Fibroblast of skin of left quadriceps (primary cell): ENCODE measurements at regions not wholly inside any gene's neighbourhood (a gene's known extent, or its start where the extent isn't known, plus 50 kb on each side); places are given as distances from the start of the nearest gene placed in this dataset.

Experiments used
- DNase-seq, 2 experiments: peaks; one replicate each; pipeline ENCODE4 v3.0.0-alpha.2; 2013; ENCODE audit warnings: low read depth in 2 of 2

GRCh38 chr13:40479196-40479845 is 187.1 kb downstream of the FOXO1 start:
- no peak for DNase-seq

DNA sequence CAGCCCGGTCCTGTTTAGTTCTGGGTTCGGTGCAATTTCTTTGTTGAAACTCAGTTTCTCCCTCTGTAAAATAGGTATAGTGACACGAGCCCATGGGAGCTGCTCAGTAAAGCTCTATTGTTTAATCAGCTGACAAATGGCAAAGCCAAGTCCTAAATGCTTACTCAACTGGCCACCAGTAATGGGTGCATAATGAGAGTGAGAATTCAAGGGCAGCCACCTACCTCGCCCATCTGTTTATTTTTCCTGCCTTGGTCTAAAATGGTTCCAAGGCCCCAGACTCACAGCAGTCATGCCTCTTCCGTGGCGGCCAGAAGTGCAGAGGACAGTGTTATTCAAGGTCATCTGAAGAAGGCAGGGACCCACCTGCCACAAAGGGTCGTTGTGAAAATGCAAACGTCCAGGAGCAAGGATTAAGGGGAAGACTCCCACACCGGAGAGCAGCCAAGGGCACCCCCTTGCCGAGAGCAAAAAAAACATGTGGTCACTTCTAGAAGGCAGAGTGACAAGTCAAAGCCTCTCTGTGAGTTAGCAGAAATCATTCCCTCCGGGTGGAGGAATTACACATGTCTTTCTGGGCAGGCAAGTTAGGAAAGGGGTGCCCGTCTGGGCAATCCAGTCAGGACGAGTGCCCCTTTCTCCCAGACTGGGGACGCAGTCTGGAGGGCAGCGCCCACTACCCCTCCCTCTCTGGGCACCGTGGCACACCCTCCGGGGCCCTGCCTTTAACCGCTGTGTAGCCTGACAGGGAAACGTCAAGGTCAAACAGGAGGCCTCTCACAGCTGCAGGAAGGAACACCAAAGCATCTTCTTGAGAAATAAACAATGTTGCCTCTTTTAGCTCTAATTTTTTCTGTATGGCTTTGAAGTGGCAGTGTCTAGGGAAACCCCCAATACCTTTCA is 186.2 kb downstream of the FOXO1 start:
- DNase-seq: no peak

GRCh38 chr13:40480915-40481516 is 185.4 kb downstream of the FOXO1 start:
- DNase-seq: no peak

- DNase-seq: no peak
These were observed 182.8 kb downstream of the FOXO1 start for GRCh38 chr13:40483601-40484000.

DNA sequence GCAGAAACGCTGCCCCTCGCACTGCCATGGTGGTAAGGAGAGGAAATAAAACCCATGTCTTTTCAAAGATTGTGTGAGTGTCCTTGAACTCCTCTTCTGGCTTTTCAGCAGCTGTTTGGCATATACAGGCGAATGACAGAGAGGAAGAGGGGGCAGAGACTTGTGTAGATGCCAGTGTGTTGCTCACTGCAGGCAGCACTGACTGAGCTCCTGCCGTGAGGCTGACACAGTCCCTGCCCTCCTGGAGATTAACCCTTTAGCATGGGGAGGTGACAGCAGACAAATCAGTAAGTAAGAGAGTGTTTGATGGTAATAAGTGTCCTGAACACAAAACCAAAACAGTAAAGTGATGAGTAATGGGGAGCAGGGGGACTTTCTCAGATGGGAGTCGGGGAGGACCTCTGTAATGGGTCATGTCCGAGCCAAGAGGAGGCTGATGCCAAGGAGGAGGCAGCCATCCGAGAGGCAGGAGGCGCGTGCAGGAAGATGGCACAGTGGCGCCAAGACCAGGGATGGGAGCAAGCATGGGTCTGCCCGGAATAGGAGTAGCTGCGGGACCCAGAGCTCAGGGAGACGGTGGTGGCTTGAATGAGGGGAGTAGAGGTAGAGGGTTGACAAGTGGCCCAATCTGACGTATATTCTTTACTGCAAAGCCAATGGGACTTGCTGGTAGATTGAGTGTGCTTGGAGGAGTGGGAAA is 182.2 kb downstream of the FOXO1 start:
- no peak for DNase-seq

- DNase-seq: no peak
These were observed 181.5 kb downstream of the FOXO1 start for GRCh38 chr13:40484974-40485373.

DNA sequence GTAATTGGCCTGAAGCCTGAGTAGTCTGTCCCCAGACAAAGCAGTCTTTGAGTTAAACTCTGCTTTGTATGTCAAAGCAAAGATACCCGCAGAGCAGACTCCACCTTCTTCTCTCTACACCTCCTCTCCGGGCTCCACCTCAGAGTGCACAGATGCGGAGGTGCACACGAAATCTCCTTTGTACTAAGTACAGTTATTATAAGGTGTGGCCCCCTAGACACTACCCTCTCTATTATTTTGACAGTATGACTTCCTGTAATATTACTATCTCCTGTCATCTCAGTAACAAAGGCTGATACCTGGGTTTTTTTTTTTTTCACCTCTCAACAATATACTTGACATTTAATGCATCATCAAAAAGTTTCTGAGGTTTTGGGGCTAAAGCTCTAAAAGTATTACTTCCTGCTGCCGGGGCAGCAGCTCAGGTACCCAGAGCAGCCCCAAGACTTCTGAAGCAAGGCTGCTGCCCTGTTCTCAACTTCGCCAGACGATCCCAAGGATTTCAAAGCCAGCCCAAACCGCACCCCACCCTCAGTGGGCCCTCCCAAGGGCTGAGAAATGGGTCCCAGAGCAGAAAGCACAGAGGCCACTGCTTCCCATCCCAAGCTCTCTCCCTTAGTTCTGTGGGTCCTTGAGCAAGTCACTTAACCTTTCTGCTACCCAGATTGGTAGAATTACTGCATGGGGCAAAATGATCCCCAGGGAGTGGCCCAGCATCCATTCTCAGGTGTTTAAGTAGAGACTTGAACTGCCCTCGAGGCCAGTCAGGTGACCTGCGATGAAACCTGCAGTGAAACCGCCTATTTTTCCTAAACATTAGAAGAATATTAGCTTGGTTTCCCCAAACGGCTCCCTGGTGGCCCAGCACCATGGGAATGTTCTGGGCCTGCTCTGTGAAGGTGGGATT is 180.6 kb downstream of the FOXO1 start:
- DNase-seq: no peak

GRCh38 chr13:40486518-40487163 is 179.8 kb downstream of the FOXO1 start:
- DNase-seq: no peak

DNA sequence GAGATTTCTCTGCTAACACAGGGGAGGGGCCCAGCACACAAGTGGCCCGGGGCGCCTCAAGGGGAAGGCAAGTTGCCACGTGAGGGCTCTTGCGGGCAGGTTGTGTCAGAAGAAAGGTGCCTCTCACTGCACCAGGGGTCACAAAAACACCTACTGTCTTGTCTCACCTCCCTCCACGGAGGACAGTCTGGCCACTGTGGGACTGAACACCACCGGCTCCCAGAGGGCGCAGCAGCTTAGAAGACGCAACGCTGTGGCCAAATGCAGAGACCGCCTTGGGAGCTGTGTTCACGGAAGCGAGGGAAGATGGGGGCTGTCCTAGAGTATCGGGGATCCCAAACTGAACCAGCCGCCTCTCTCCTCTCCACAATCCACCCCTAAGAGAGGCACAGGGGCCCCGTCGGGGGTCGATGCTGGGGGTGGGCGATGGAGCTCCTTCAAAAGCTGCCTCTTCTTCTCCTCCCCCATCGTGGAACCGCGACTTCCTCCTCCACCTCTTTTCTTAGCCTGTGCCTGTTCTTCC is 177.5 kb downstream of the FOXO1 start:
- DNase-seq: no peak

- no peak for DNase-seq
These were observed 176.2 kb downstream of the FOXO1 start for GRCh38 chr13:40490086-40490758.

DNA sequence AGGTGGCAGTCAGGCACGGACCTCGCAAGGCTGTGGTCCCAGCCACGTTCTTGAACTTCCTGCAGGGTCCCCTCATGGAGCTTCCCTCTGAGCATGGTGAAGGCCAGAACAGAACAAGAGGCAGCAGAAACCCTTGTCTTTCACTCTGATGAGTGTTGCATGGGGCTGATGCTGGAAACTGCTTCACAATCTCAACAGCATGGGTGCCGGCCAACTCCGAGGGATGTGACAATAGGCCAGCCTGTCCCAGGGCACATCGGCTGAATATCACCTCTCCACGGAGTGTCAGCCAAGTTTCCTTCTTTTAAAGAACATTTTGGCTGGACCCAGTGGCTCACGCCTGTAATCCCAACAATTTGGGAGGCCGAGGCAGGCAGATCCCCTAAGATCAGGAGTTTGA is 173.9 kb downstream of the FOXO1 start:
- DNase-seq: no peak

DNA sequence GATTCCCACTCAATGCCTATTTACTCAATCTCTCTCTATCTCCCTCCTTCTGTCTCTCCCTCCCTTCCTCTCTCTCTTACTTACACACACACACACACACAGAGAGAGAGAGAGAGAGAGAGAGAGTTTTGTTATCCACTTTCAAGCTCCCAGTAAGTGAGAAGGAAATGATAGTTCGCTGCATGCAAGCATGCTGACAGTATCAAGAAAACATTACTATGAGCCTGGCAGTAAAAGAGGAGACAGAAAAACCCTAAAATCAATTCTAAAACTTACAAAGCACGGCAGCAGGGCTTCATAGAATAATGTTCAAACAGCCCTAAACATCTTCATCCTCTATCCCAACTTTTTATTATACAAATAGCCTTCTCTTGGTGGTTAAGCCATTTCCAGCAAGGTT is 171.9 kb downstream of the FOXO1 start:
- DNase-seq: no peak

DNA sequence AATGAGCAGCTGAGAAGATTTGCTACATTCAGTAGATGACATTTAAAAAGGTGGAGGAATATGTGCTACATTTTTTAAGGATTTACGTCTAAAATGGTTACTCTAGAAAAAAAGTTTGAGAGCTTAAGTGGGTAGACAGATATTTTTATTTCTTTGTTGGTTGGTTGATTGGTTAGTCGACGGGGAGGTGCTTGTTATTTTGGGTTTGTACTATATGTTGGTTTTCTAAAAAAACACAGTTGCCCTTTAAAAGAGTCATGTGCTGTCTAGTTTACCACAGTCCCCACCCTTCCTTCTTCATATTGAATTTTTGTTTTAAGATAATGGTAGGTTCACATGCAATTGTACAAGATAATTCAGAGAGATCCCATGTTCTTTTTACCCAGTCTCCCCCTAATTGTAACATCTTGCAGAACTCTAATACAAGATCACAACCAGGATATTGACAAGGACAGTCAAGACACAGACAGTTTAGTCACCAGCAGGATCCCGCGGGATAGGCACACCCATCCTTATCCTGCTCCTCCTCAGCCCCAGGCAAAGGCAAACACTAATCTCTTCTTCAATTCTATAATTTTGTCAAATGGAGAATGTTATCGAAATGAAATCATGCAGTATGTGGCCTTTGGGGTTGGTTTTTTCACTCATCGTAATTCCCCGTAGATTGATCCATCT is 171.4 kb downstream of the FOXO1 start:
- no peak for DNase-seq

- DNase-seq: no peak
These were observed 170.8 kb downstream of the FOXO1 start for GRCh38 chr13:40495621-40496001.

DNA sequence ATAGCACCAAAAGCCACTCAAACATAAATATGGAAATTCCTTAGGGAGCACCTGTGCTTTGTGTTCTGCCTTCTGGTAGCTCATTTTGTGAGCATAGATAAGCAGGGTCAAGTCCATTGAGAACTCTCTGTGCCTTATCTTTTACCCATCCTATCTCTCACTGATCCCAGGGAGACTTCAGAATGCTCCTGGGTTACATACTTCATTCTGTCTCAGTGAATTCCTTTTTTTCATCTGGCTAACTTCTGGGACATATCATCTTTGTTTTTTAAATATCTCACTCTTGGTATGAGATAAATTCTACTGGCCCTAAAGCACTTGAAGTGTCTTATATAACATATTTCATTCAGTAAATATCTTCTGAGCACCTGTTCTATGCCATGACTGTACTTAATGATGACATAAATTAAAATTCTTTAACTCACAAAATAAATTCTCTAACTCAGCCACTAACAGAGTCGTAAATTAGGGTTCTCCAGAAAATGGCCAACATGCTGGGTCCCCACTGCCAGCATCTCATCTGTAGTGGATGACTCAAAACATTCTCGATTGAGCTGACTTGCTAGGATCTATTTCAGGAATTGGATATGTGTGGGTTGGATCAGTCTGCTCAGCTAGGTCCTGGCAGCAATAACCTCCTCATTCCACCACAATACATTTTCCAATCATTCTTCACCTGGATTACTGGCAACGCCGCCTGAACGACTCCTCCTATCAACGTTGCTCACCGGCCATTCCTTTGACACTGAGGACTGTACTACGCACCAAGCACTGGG is 170.2 kb downstream of the FOXO1 start:
- DNase-seq: no peak

GRCh38 chr13:40498461-40498860 is 168.0 kb downstream of the FOXO1 start:
- no peak for DNase-seq

- DNase-seq: no peak
These were observed 164.2 kb downstream of the FOXO1 start for GRCh38 chr13:40502236-40502635.

DNA sequence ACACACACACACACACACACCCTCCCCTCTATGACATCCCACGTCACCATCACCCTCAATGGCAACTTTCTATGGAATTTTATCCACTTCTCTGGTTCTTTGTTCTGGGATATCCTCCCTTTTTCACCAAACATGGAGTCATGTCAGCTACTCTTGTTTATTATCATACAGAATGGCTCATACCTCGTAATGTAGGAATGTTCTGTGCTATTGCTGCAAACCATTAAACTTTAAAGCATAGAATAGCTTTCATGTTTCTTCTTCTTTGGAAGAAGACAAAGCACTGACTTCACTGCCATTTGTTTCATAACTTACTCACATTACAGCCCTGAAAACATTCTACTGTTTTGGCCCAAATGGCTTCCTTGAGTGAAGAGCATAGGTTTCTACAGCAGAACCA is 163.4 kb downstream of the FOXO1 start:
- DNase-seq: no peak
